MM.1S (cell line): ENCODE measurements at regions not wholly inside any gene's neighbourhood (a gene's known extent, or its start where the extent isn't known, plus 50 kb on each side); places are given as distances from the start of the nearest gene placed in this dataset.

Experiments used
- DNase-seq: peaks from one replicate; pipeline ENCODE4 v3.0.0-alpha.2; 2015
- H2AFZ ChIP-seq: fragments of 300-600 bp; sonication (generic); 2 replicates; pipeline ENCODE4 v1.6.0; 2016; ENCODE audit warnings: antibody characterized with exemption, low read length
- H3F3A ChIP-seq: fragments of 300-600 bp; sonication (generic); 2 replicates; pipeline ENCODE4 v1.6.1; 2016; ENCODE audit warnings: mild to moderate bottlenecking, antibody characterized with exemption, low read length, moderate library complexity, mixed read lengths; ENCODE audit not compliant: insufficient read depth
- H3K27ac ChIP-seq: fragments of 300-600 bp; sonication (generic); 2 replicates; pipeline ENCODE4 v1.5.1; 2016; ENCODE audit warnings: mild to moderate bottlenecking, low read length
- H3K27me3 ChIP-seq: fragments of 300-600 bp; sonication (generic); replicated peaks from 2 replicates; pipeline ENCODE4 v1.6.0; 2016; ENCODE audit warnings: low read length; ENCODE audit not compliant: insufficient read depth
- H3K36me3 ChIP-seq: fragments of 300-600 bp; sonication (generic); replicated peaks from 2 replicates; pipeline ENCODE4 v1.6.1; 2016; ENCODE audit warnings: mild to moderate bottlenecking, low read length, mixed read lengths; ENCODE audit not compliant: insufficient read depth
- H3K4me1 ChIP-seq: fragments of 300-600 bp; sonication (generic); 2 replicates; pipeline ENCODE4 v1.6.1; 2016; ENCODE audit warnings: low read length, mixed read lengths
- H3K4me2 ChIP-seq: fragments of 300-600 bp; sonication (generic); 2 replicates; pipeline ENCODE4 v1.6.0; 2016; ENCODE audit warnings: low read depth, low read length
- H3K4me3 ChIP-seq: fragments of 300-600 bp; sonication (generic); 2 replicates; pipeline ENCODE4 v1.5.1; 2016; ENCODE audit warnings: low read length, mixed read lengths
- H3K79me2 ChIP-seq: fragments of 300-600 bp; sonication (generic); 2 replicates; pipeline ENCODE4 v1.6.1; 2016; ENCODE audit warnings: mixed run types, low read length, mixed read lengths
- H3K9ac ChIP-seq: fragments of 300-600 bp; sonication (generic); 2 replicates; pipeline ENCODE4 v1.6.1; 2016; ENCODE audit warnings: low read length, mixed read lengths
- H3K9me2 ChIP-seq: fragments of 300-600 bp; sonication (generic); replicated peaks from 2 replicates; pipeline ENCODE4 v1.6.1; 2016; ENCODE audit warnings: mild to moderate bottlenecking, low read length, mixed read lengths; ENCODE audit not compliant: insufficient read depth
- H3K9me3 ChIP-seq: fragments of 300-600 bp; sonication (generic); replicated peaks from 2 replicates; pipeline ENCODE4 v1.6.1; 2016; ENCODE audit warnings: mild to moderate bottlenecking, low read length, mixed read lengths; ENCODE audit not compliant: insufficient read depth
- H4K20me1 ChIP-seq: fragments of 300-600 bp; sonication (generic); 2 replicates; pipeline ENCODE4 v1.6.1; 2016; ENCODE audit warnings: mild to moderate bottlenecking, low read length, moderate library complexity, mixed read lengths; ENCODE audit not compliant: insufficient read depth
- CTCF ChIP-seq: fragments of 300-600 bp; sonication (generic); IDR thresholded peaks from 2 replicates; pipeline ENCODE4 v1.5.1; 2016; ENCODE audit warnings: antibody characterized with exemption, low read length, mixed read lengths
- EZH2 ChIP-seq: fragments of 300-600 bp; sonication (generic); optimal IDR thresholded peaks from 2 replicates; pipeline ENCODE3; 2017; ENCODE audit warnings: low read depth, mild to moderate bottlenecking, antibody characterized with exemption, low read length, mixed read lengths
- EZH2phosphoT487 ChIP-seq: fragments of 300-600 bp; sonication (generic); IDR thresholded peaks from 2 replicates; pipeline ENCODE4 v1.6.1; 2018; ENCODE audit warnings: antibody characterized with exemption, low read length

DNA sequence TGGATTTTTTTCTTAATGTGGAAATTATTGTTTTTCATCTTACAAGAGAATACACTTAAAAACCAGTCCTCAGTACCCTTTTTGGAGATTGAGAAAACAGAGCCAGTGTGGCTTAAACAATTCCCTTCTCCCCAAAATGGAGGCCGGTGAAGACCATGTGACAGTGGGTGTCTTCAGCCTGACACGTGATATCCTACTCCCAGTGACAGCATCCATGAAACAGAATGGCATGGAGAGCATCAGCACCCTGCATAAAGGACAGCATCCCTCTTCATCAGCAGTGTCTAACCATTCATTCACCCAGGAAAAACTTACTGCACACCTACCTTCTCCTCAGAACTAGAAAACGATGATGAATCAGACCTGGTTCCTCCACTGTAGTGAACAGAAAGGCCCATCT is 103.4 kb upstream of the RAI14 start:
- Histone ChIP-seq H3K9ac (no peak overlapping the region), H3K36me3 (no peaks in the 10 kb centered on the region), H3K4me1 (no peaks in the 10 kb centered on the region), H2AFZ (no peak overlapping the region), H3K27ac (no peak overlapping the region), H4K20me1 (no peaks in the 10 kb centered on the region), H3K9me2 (no peaks in the 10 kb centered on the region), H3K9me3 (no peaks in the 10 kb centered on the region), H3K27me3 (no peaks in the 10 kb centered on the region), H3K79me2 (no peaks in the 10 kb centered on the region), H3K4me2 (no peak overlapping the region), H3K4me3 (no peak overlapping the region), H3F3A (no peaks in the 10 kb centered on the region)
- DNase-seq, result no peak
- TF ChIP-seq EZH2phosphoT487 (no peak), CTCF (no peak), EZH2 (no peak)

DNA sequence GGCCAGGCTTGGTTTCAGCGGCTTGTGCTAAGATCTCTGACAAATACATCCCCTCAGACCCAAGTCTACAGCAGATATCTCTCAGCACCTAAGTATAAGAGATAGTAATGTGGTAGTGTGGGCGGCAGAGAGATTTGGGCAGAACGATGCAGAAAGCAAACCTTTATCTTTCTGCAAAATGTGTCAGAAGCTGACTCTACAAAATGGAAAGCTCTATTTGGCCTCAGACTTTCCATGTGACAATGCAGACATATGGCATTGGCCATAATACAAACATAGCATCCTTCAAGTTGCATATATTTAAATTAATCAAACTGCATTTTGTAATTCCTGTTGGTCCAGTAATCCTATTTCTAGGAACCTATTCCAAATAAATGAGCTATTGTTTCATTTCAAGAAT is 102.5 kb upstream of the RAI14 start:
- H3K4me2 ChIP-seq, result no peak overlapping the region
- H3K4me3 ChIP-seq, result no peak overlapping the region
- H3K27me3 ChIP-seq, result no peaks in the 10 kb centered on the region
- H3K79me2 ChIP-seq, result no peaks in the 10 kb centered on the region
- no peak overlapping the region for H3K9ac ChIP-seq
- H3K36me3 ChIP-seq, result no peaks in the 10 kb centered on the region
- no peak overlapping the region for H2AFZ ChIP-seq
- H3K9me2 ChIP-seq, result no peaks in the 10 kb centered on the region
- H4K20me1 ChIP-seq, result no peaks in the 10 kb centered on the region
- no peaks in the 10 kb centered on the region for H3K9me3 ChIP-seq
- H3F3A ChIP-seq, result no peaks in the 10 kb centered on the region
- no peaks in the 10 kb centered on the region for H3K4me1 ChIP-seq
- TF ChIP-seq EZH2 (no peak), EZH2phosphoT487 (no peak), CTCF (no peak)
- DNase-seq, result no peak
- no peak overlapping the region for H3K27ac ChIP-seq

DNA sequence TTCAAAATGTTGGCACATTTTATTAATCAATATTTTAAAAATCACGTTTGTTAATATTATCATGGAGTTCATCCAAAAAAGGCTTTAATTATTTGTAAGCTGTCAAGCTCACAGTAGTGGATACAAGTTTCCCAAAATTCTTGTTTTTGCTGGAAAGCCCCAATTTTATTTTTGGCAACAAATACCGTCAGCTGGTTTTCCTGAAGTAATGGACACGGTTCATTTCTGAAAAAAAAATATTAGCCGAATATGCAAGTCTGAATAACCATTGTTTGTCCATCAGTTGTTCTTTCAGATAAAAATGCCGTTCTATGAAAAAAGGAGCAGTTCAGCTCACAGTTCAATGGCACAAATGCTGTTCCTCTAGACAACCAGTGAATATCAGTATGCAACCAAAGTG is 101.5 kb upstream of the RAI14 start:
- H2AFZ ChIP-seq, result no peak overlapping the region
- H3K9me3 ChIP-seq, result no peaks in the 10 kb centered on the region
- no peaks in the 10 kb centered on the region for H3K27me3 ChIP-seq
- no peak overlapping the region for H3K4me3 ChIP-seq
- no peaks in the 10 kb centered on the region for H4K20me1 ChIP-seq
- H3K4me2 ChIP-seq, result no peak overlapping the region
- no peak for DNase-seq
- H3K36me3 ChIP-seq, result no peaks in the 10 kb centered on the region
- H3F3A ChIP-seq, result no peaks in the 10 kb centered on the region
- H3K9ac ChIP-seq, result no peak overlapping the region
- no peak overlapping the region for H3K27ac ChIP-seq
- H3K9me2 ChIP-seq, result no peaks in the 10 kb centered on the region
- H3K79me2 ChIP-seq, result no peaks in the 10 kb centered on the region
- TF ChIP-seq CTCF (no peak), EZH2phosphoT487 (no peak), EZH2 (no peak)
- H3K4me1 ChIP-seq, result no peaks in the 10 kb centered on the region
